ENCODE measurements at regions not wholly inside any gene's neighbourhood (a gene's known extent, or its start where the extent isn't known, plus 50 kb on each side); places are given as distances from the start of the nearest gene placed in this dataset.
A peak's percentile ranks its signal among the peaks of the same experiment; 100 is the strongest.

DNA sequence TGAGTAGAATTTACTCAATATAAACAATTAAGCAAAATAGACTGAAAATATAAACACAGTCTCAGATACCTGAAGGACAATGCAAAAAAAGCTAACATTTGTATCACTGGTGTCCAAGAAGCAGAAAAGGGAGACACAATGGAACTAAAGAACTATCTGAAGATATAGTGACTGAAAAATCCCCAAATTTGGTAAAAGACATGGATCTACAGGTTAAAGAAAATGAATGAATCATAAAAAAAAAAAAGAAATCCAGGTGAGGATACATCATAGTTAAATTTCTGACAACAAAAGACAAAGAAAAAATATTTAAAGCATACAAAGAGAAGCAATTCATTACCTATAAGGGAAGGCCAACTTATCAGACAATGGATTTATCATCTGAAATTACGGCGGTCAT lies 114.7 kb upstream of the PPP1R3A start:
- DNase-seq (ENCODE audit: low spot score): no peak
- no peak overlapping the region for H3K4me3 ChIP-seq
- no peak for TF ChIP-seq CTCF (IDR thresholded peaks at IDR 0.05)
- H3K27ac ChIP-seq: no peak overlapping the region

DNA sequence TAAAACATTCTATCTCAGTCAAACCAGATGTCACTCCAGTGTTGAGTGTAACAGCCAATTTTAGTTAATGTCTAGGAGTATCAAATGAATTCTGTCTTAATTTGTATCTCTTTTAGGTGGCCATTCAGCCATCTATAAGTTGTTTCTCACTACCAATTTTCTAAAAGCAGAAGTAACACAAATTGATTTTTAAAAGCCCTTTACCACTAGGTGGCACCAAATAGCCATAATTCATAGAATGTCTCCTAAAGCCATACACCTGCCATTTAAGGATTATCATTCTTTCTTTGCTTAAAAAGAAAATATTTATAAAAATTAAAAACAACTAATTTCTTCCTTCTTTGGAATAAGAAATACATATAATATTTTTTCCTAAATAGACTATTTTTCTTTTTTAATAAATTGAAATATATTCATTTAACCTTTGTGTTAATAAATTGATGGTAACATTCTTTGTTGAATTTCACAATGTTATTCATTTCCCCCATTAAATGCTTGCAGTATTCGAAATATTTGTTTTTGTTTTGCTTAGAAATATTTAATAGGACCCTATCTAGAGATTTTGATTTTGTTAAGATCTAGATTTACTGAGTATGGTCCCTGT lies 107.8 kb upstream of the PPP1R3A start:
- TF ChIP-seq CTCF (IDR thresholded peaks at IDR 0.05): peak; percentile 50
- Histone ChIP-seq H3K4me3 (no peak overlapping the region), H3K27ac (no peak overlapping the region)
- no peak for DNase-seq (ENCODE audit: low spot score)

DNA sequence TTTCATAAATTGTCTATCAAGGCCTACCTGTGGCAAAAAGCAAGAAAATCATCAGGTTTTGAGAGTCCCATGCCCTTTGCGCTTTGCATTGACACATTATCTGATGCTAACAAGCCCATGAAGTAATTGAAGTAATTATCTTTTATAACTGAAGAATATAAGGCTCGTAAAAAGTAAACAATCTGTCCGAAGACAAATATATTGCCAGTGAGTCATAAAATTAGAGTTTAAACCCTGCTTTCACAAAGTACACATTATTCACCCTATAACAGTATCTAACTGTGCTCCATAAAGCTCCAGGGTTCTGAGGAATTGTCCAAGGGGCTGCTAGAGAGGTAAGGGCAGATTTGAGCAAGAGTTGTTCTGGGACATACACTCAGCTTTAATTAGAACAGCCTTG lies 102.3 kb upstream of the PPP1R3A start:
- no peak for TF ChIP-seq CTCF (IDR thresholded peaks at IDR 0.05)
- no peak for DNase-seq (ENCODE audit: low spot score)
- no peak overlapping the region for H3K27ac ChIP-seq

DNA sequence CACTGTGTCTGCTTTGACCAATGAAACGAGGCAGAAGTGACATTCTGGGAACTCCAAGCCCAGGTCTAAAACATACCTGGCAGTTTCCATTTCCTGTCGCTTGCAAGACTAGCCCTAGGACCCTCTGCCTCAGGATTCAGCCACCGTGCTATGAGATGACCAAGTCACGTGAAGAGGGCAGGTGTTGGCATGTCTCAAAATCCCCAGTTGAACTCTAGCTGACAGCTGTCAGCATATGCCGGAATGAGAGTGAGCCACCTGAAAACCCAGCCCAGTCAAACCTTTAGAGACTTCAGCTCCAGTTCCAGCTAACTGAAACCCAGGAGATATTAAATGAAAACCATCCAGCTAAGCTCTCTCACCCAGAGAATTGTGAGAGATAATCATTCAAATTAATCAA lies 89.9 kb upstream of the PPP1R3A start:
- no peak for DNase-seq (ENCODE audit: low spot score)
- H3K27ac ChIP-seq: no peak overlapping the region
- TF ChIP-seq CTCF (IDR thresholded peaks at IDR 0.05): no peak
- H3K4me3 ChIP-seq: no peak overlapping the region

More for the DNA sequence above, 102.3 kb upstream of the PPP1R3A start:
- H3K4me3 ChIP-seq: no peak overlapping the region

- no peak for TF ChIP-seq CTCF (IDR thresholded peaks at IDR 0.05)
These were observed 88.6 kb upstream of the PPP1R3A start for GRCh38 chr7:114007386-114007785.

GRCh38 chr7:113998934-113999333 lies 80.1 kb upstream of the PPP1R3A start:
- Histone ChIP-seq H3K27ac (no peak overlapping the region), H3K4me3 (no peak overlapping the region)
- DNase-seq (ENCODE audit: low spot score): no peak
- TF ChIP-seq CTCF (IDR thresholded peaks at IDR 0.05): no peak

More at GRCh38 chr7:114007386-114007785, 88.6 kb upstream of the PPP1R3A start:
- Histone ChIP-seq H3K4me3 (no peak overlapping the region), H3K27ac (no peak overlapping the region)
- DNase-seq (ENCODE audit: low spot score): no peak

DNA sequence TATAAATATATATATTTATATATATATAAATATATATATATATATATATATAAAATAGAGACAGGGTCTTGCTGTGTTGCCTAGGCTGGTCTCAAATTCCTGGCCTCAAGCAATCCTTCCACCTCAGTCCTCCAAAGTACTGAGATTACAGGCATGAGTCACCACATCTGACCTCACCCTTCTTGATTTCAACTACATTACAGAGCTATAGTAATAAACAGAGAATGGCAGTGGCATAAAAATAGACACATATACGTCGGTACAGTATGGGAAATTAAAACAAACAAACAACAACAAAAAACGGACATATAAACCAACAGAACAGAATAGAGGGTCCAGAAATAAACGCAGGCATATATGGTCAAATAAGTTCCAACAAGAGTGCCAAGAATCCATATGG lies 77.6 kb upstream of the PPP1R3A start:
- TF ChIP-seq CTCF (IDR thresholded peaks at IDR 0.05): no peak
- no peak overlapping the region for H3K4me3 ChIP-seq
- no peak for DNase-seq (ENCODE audit: low spot score)
- no peak overlapping the region for H3K27ac ChIP-seq
